Cardiac muscle cell (in vitro differentiated cells and primary cell): ENCODE measurements at regions not wholly inside any gene's neighbourhood (a gene's known extent, or its start where the extent isn't known, plus 50 kb on each side); places are given as distances from the start of the nearest gene placed in this dataset.

Experiments used
- DNase-seq, 2 donors: peaks; one replicate each; pipeline versions ENCODE4 v3.0.0 to v3.0.0-alpha.2; 2010 to 2017; ENCODE audit warnings: low read depth in 1 of 2, low spot score in 1 of 2
- H3K27ac ChIP-seq: fragments of 200-600 bp; sonication (generic); 2 replicates; pipeline ENCODE4 v1.5.1; 2016
- H3K27me3 ChIP-seq: fragments of 200-600 bp; sonication (generic); 2 replicates; pipeline ENCODE4 v1.6.0; 2016; ENCODE audit warnings: control low read depth
- H3K36me3 ChIP-seq: fragments of 200-600 bp; sonication (generic); 2 replicates; pipeline ENCODE4 v1.5.1; 2016; ENCODE audit warnings: control low read depth
- H3K4me1 ChIP-seq: fragments of 200-600 bp; sonication (generic); 2 replicates; pipeline ENCODE4 v1.8.1; 2017; ENCODE audit warnings: low read depth, mild to moderate bottlenecking, mixed run types
- H3K4me3 ChIP-seq: fragments of 200-600 bp; sonication (generic); 2 replicates; pipeline ENCODE4 v1.5.1; 2016; ENCODE audit warnings: mild to moderate bottlenecking
- H3K9me3 ChIP-seq: fragments of 200-600 bp; sonication (generic); 2 replicates; pipeline ENCODE4 v1.5.1; 2017; ENCODE audit warnings: low read depth, mild to moderate bottlenecking, control low read depth
- TF ChIP-seq, protein P1 (sequence below): IDR thresholded peaks from 2 replicates; pipeline ENCODE4 v1.5.1; 2012; ENCODE audit warnings: low read depth, mild to moderate bottlenecking, low read length

- H3K27ac ChIP-seq: no peak overlapping the region
These were observed 57.9 kb upstream of the FGGY start for GRCh38 chr1:59238993-59239392.

DNA sequence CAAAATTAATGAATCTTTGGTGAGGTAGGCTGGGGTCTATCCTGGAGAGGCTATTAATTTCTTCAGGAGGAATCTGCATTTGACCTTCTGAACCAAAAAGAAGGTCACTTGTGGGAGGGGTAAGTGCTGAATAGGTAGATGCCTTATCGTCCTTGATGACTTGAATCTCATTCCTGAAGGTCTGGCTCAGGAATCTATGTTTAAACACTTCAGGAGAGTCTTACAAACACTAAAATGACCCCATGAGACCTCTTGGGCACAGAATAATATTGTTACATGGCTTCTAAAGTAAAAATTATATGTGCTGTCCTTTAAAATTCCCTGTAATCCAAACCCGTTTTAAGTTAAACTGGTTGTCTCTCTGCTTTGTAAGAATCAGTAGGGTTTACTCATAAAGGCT lies 55.0 kb upstream of the FGGY start:
- no peak for DNase-seq
- H3K27me3 ChIP-seq: no peaks in the 10 kb centered on the region
- H3K36me3 ChIP-seq: no peaks in the 10 kb centered on the region
- no peaks in the 10 kb centered on the region for H3K4me1 ChIP-seq
- H3K27ac ChIP-seq: no peak overlapping the region
- no peaks in the 10 kb centered on the region for H3K9me3 ChIP-seq
- TF ChIP-seq, protein P1, sequence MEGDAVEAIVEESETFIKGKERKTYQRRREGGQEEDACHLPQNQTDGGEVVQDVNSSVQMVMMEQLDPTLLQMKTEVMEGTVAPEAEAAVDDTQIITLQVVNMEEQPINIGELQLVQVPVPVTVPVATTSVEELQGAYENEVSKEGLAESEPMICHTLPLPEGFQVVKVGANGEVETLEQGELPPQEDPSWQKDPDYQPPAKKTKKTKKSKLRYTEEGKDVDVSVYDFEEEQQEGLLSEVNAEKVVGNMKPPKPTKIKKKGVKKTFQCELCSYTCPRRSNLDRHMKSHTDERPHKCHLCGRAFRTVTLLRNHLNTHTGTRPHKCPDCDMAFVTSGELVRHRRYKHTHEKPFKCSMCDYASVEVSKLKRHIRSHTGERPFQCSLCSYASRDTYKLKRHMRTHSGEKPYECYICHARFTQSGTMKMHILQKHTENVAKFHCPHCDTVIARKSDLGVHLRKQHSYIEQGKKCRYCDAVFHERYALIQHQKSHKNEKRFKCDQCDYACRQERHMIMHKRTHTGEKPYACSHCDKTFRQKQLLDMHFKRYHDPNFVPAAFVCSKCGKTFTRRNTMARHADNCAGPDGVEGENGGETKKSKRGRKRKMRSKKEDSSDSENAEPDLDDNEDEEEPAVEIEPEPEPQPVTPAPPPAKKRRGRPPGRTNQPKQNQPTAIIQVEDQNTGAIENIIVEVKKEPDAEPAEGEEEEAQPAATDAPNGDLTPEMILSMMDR: no peak
- no peak overlapping the region for H3K4me3 ChIP-seq

More at GRCh38 chr1:59238993-59239392, 57.9 kb upstream of the FGGY start:
- H3K4me3 ChIP-seq: no peak overlapping the region
- H3K4me1 ChIP-seq: no peaks in the 10 kb centered on the region
- DNase-seq: no peak
- no peaks in the 10 kb centered on the region for H3K9me3 ChIP-seq
- TF ChIP-seq, protein P1: no peak
- no peaks in the 10 kb centered on the region for H3K27me3 ChIP-seq
- H3K36me3 ChIP-seq: no peaks in the 10 kb centered on the region

GRCh38 chr1:59242370-59242769 lies 54.5 kb upstream of the FGGY start:
- TF ChIP-seq, protein P1: no peak
- Histone ChIP-seq H3K4me3 (no peak overlapping the region), H3K4me1 (no peaks in the 10 kb centered on the region), H3K27me3 (no peaks in the 10 kb centered on the region), H3K27ac (no peak overlapping the region), H3K36me3 (no peaks in the 10 kb centered on the region), H3K9me3 (no peaks in the 10 kb centered on the region)
- no peak for DNase-seq

DNA sequence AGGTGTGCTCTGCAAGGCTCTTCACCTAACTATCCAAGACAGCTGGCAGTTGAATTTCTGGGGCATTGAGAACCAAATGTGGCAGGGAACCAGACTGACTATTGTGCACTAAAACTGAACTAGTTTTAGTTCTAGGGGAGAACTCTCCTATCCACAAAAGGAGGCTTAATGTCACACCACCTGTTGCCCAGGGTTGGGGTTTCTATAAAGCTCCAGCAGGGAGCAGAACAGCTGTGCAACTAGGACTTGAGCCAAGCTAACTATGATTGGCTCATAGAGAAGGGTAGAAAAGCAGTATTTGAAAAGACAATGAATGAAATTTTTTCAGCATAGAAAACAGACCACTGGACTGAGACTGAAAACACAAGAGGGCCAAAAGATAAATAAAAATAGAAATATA lies 53.3 kb upstream of the FGGY start:
- H3K4me3 ChIP-seq: no peak overlapping the region
- H3K4me1 ChIP-seq: no peaks in the 10 kb centered on the region
- no peak for DNase-seq
- H3K27ac ChIP-seq: no peak overlapping the region
- no peaks in the 10 kb centered on the region for H3K27me3 ChIP-seq
- TF ChIP-seq, protein P1: no peak
- no peaks in the 10 kb centered on the region for H3K9me3 ChIP-seq
- H3K36me3 ChIP-seq: no peaks in the 10 kb centered on the region

DNA sequence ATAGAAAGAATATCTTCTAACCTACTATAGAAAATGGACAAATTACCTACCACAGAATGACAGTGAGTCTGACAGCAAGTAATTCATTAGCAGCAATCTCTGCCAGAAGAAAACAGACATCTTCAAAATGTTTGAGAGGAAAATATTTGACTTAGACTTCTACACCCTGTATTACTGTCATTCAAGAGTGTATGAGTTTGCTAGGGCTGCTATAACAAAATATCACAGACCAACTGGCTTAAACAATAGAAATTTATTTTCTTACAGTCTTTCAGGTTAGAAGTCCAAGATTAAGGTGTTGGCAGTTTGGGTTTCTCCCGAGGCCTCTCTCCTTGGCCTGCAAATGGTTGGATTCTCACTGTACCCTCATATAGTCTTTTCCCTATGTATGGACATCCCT lies 52.9 kb upstream of the FGGY start:
- TF ChIP-seq, protein P1: no peak
- Histone ChIP-seq H3K27ac (no peak overlapping the region), H3K4me3 (no peak overlapping the region)

GRCh38 chr1:59244891-59245290 lies 52.0 kb upstream of the FGGY start:
- TF ChIP-seq, protein P1: no peak
- no peak overlapping the region for H3K4me3 ChIP-seq
- H3K27me3 ChIP-seq: no peaks in the 10 kb centered on the region
- no peaks in the 10 kb centered on the region for H3K36me3 ChIP-seq
- DNase-seq: no peak
- no peaks in the 10 kb centered on the region for H3K9me3 ChIP-seq
- no peaks in the 10 kb centered on the region for H3K4me1 ChIP-seq
- no peak overlapping the region for H3K27ac ChIP-seq

More for the DNA sequence above, 52.9 kb upstream of the FGGY start:
- no peaks in the 10 kb centered on the region for H3K4me1 ChIP-seq
- no peak for DNase-seq
- no peaks in the 10 kb centered on the region for H3K36me3 ChIP-seq
- no peaks in the 10 kb centered on the region for H3K9me3 ChIP-seq
- no peaks in the 10 kb centered on the region for H3K27me3 ChIP-seq
